ENCODE measurements at regions not wholly inside any gene's neighbourhood (a gene's known extent, or its start where the extent isn't known, plus 50 kb on each side); places are given as distances from the start of the nearest gene placed in this dataset.

DNA sequence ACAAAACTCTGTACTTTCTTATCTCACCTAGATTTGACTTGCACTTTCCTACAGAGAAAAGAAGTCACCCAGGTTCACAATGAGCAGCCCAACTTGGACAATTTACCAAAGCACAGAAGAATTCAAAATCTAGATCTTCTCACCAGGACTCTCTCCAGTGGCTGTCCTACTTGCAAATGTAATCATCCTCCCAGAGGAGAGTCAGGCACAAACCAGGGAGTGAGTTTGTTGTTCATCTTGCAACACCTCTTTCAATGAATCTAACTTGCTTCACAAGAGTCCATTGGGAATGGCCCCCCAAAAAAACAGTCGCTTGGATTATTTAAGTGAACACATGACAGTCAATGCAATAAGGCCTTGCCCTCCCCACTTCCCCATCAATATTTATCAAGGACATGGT, 144.6 kb downstream of the ATL2 start:
- Histone ChIP-seq H3K4me1 (ENCODE audit: insufficient read depth) (no peaks in the 10 kb centered on the region), H3K36me3 (no peaks in the 10 kb centered on the region), H3K27me3 (no peaks in the 10 kb centered on the region), H3K27ac (no peak overlapping the region), H3K9me3 (no peaks in the 10 kb centered on the region), H3K4me3 (no peak overlapping the region)
- TF ChIP-seq POLR2A (IDR thresholded peaks at IDR 0.05) (no peak), EP300 (IDR thresholded peaks at IDR 0.05) (no peak)
- TF ChIP-seq, protein P1, sequence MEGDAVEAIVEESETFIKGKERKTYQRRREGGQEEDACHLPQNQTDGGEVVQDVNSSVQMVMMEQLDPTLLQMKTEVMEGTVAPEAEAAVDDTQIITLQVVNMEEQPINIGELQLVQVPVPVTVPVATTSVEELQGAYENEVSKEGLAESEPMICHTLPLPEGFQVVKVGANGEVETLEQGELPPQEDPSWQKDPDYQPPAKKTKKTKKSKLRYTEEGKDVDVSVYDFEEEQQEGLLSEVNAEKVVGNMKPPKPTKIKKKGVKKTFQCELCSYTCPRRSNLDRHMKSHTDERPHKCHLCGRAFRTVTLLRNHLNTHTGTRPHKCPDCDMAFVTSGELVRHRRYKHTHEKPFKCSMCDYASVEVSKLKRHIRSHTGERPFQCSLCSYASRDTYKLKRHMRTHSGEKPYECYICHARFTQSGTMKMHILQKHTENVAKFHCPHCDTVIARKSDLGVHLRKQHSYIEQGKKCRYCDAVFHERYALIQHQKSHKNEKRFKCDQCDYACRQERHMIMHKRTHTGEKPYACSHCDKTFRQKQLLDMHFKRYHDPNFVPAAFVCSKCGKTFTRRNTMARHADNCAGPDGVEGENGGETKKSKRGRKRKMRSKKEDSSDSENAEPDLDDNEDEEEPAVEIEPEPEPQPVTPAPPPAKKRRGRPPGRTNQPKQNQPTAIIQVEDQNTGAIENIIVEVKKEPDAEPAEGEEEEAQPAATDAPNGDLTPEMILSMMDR (IDR thresholded peaks at IDR 0.05): no peak
- no peak for DNase-seq
- intact Hi-C loops (cut with DNase I): no loop called here
- WGBS, 3 donors: 81 to 96% (median 83%) methylated on average over 1 of the region's 1 CpG

DNA sequence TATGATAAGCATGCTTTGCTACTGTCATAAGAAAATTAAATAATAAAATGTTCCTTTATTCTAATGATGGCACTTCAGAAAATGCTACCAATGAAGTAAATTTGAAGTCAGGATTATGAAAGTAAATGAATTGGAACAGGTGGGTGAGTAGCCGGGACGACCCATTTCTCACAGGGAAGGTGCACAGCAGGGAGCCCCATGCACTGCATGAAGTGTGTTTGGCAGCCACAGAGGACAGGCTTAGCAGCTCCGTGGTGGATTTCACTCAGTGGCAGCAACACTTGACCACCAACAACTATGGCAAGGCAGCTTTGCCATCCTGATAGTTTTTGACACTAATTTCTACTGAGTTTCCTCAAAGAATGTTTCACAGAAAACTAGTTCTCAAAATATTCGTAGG, 146.3 kb downstream of the ATL2 start:
- H3K36me3 ChIP-seq: no peaks in the 10 kb centered on the region
- H3K27ac ChIP-seq: no peak overlapping the region
- DNase-seq: no peak
- no peaks in the 10 kb centered on the region for H3K27me3 ChIP-seq
- intact Hi-C loops (cut with DNase I): no loop called here
- H3K9me3 ChIP-seq: no peaks in the 10 kb centered on the region
- no peak overlapping the region for H3K4me3 ChIP-seq
- TF ChIP-seq, protein P1 (IDR thresholded peaks at IDR 0.05): no peak
- no peak for TF ChIP-seq POLR2A (IDR thresholded peaks at IDR 0.05)
- TF ChIP-seq EP300 (IDR thresholded peaks at IDR 0.05): no peak
- no peaks in the 10 kb centered on the region for H3K4me1 ChIP-seq (ENCODE audit: insufficient read depth)
- WGBS, 3 donors: 46 to 68% (median 52%) methylated on average over 4 of the region's 4 CpGs

DNA sequence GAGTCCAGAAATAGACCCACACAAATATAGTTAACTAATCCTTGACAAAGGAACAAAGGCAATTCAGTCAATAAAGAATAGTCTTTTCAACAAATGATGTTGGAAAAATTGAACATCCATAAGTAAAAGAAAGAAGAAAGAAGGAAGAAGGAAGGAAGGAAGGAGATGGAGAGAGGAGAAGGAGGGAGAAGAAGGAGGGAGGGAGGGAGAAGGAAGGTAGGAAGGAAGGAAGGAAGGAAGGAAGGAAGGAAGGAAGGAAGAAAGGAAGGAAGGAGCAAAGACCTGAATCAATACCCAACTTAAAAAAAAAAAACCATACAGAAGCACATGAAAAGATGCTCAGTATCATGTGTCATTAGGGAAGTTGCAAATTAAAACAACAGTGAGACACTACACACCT, 148.3 kb downstream of the ATL2 start:
- Histone ChIP-seq H3K36me3 (no peaks in the 10 kb centered on the region), H3K4me3 (no peak overlapping the region)

DNA sequence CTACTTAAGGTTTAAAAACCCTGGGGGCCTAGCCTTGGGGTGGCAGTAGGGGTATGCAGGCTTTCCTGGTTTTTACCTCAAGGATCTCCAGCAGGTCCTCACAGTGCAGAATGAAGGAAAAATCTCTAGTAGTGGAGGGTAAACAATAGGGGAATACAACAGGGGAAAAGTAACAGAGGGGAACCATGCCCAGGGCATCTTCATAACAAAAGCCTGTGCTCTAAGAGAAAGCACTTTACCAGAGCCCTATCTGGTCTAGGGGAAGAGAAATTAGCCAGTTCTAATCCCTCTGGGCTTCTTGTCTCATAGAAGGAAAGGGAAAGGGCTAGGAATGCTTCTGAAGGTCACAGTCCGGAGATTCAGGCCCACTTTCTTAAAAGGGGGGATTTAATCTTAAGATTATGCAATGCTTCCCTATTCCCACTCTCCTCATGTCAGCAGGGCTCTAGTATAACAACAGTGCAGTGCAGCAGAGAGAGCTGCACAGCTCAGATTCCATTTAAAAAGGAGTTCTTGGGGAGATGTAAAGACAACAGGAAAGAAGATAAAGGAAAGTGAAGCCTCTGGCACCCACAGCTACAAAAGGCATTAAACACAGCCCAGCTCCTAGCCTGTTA, 149.0 kb upstream of the CYP1B1 start:
- no peaks in the 10 kb centered on the region for H3K4me1 ChIP-seq (ENCODE audit: insufficient read depth)
- H3K4me3 ChIP-seq: no peak overlapping the region
- no peak for DNase-seq
- WGBS, 3 donors: 25 to 36% (median 25%) methylated on average over 1 of the region's 1 CpG
- no peaks in the 10 kb centered on the region for H3K9me3 ChIP-seq
- intact Hi-C loops (cut with DNase I): no loop called here
- TF ChIP-seq, protein P1 (IDR thresholded peaks at IDR 0.05): no peak
- TF ChIP-seq EP300 (IDR thresholded peaks at IDR 0.05): no peak
- no peak for TF ChIP-seq POLR2A (IDR thresholded peaks at IDR 0.05)
- H3K36me3 ChIP-seq: no peaks in the 10 kb centered on the region
- H3K27ac ChIP-seq: no peak overlapping the region
- no peaks in the 10 kb centered on the region for H3K27me3 ChIP-seq

More for the DNA sequence above, 148.3 kb downstream of the ATL2 start:
- DNase-seq: no peak
- Histone ChIP-seq H3K9me3 (no peaks in the 10 kb centered on the region), H3K27ac (no peak overlapping the region), H3K4me1 (ENCODE audit: insufficient read depth) (no peaks in the 10 kb centered on the region), H3K27me3 (no peaks in the 10 kb centered on the region)
- TF ChIP-seq, protein P1 (IDR thresholded peaks at IDR 0.05): no peak
- TF ChIP-seq EP300 (IDR thresholded peaks at IDR 0.05) (no peak), POLR2A (IDR thresholded peaks at IDR 0.05) (no peak)
- intact Hi-C loops (cut with DNase I): no loop called here
